HG03439 (cell line): ENCODE measurements at regions not wholly inside any gene's neighbourhood (a gene's known extent, or its start where the extent isn't known, plus 50 kb on each side); places are given as distances from the start of the nearest gene placed in this dataset.
A peak's percentile ranks its signal among the peaks of the same experiment; 100 is the strongest.

Experiments
- ATAC-seq: cut with Tn5 transposase; IDR thresholded peaks from one replicate; pipeline ENCODE4 v1.9.1; 2021; ENCODE audit warnings: mild to moderate bottlenecking, moderate library complexity; ENCODE audit not compliant: unreplicated experiment

- no peak for ATAC-seq
Measured at GRCh38 chr2:64220894-64221617, 76.8 kb upstream of the PELI1 start.

- no peak for ATAC-seq
Measured at GRCh38 chr2:64221935-64222334, 77.7 kb upstream of the PELI1 start.

DNA sequence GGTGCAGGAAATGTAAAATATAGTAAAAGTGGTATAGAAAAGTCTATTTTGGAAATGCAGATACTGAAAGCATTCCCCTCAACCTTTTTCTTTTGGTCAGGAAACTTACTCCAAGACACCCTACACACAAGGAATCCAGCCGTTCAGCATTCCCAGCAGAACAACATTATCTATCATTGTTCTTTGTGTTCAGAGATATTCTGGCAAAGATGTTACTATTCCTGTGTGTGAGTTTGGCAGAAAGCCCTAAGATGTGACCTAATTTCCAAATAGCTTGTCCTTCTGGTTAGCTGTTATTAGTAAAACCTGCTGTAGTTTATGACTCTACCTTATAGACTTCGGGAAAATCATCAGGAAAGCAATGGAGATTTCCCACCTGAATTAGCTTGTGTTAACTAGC is 78.1 kb upstream of the PELI1 start:
- ATAC-seq: no peak

- no peak for ATAC-seq
Measured at GRCh38 chr2:64223055-64223454, 78.8 kb upstream of the PELI1 start.

DNA sequence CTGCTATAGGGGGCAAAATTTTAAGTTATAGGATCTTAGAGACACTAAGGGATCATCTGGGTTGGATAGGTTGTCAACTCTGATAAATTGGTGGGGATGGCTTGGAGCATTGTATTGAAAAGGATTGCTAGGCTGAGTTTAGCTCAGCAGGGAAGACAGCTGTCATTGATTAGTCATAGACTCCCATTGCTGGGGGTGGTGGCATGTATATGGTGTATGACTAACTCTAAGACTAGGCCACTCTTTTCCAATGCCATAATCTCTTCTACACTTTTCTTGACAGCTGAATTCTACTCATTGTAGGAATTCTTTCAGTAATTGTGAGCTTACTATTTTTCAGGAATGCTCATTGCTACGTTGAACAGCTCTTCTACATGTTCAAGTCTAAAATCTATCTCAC is 81.3 kb upstream of the PELI1 start:
- no peak for ATAC-seq

DNA sequence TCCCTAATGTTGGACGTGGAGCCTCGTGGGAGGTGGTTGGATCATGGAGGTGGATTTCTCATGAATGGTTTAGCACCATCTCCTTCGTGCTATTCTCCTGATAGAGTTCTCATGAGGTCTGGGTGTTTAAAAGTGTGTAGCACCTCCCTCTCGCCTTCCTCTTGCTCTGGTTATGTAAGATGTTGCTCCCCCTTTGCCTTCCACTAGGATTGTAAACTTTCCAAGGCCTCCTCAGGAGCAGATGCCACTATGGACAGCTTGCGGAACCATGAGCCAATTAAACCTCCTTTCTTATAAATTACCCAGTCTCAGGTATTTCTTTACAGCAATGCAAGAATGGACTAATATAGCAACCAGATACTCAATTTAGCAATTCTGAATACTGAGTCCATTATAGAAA is 82.4 kb upstream of the PELI1 start:
- no peak for ATAC-seq

- ATAC-seq: no peak
Measured at GRCh38 chr2:64227603-64228125, 83.4 kb upstream of the PELI1 start.

DNA sequence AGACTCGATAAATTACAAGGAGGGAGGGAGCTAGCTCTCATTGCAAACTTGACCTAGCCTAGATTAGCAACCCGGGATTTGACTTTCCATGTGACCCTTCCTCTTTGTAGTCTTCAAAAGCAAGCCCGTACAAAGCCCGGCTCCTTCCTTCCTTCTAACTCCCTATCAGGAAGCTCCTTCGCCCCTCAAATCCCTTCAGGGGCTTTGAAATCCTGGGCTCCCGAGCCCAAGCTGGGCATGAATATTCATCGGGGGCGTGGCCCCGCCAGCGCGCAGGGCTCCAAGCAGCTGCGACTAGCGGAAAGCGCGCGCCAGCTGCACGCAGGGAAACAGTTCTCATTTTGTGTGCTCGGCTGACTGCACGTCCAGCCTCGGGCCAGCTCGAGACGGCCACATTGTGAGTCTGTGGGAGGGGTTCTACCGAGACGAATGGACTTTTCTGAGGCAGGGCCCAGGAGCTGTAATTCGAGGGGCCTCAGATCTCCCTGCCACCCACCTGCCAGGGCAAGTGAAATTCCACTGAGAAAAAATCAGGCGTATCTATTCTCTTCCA is 84.0 kb upstream of the PELI1 start:
- peak; percentile 85 for ATAC-seq

GRCh38 chr2:64228918-64229317 is 84.7 kb upstream of the PELI1 start:
- ATAC-seq: no peak

- ATAC-seq: no peak
Measured at GRCh38 chr2:64230540-64230939, 86.3 kb upstream of the PELI1 start.

DNA sequence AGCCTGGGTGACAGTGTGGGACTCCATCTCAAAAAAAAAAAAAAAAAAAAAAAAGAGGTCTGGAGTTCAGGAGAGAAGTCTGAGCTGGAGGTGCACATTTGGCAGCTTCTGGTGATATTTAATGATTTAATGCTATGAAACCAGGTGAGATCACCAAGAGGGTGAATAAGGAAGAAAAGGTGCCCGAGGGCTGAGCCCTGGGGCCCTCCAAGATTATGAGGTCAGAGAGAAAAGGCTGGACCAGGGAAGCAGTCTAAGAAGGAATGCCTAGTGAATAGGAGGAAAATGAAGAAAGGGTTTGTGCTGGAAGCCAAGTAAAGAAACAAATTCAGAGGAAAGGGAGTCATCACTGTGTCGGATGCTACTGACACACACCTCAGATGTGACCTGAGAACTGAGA is 88.0 kb upstream of the PELI1 start:
- no peak for ATAC-seq

DNA sequence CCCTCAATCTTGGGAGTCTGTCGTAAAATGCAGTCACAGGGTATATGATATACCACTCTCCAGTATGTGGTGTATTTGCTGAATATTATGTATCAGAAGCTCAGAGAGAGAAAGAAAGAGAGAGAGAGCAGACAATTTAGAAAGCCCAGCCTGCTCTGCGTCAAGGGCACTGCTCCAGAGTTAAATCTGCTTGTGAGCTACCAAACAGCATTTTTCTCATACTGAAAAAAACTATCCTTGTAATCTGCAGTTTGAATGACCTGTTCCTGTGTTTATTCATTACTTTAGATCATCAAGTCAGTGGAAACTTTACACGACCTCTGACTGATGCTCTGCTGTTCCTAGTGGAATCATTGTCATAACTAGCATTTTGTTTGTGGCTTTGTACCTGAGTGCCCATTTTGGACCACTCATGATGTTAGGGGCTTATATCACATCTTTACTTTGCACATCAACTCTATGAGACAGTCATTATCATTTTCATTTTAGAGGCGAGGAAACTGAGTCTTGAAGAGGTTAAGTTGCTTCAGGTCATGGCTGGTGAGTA is 89.2 kb upstream of the PELI1 start:
- ATAC-seq: no peak

DNA sequence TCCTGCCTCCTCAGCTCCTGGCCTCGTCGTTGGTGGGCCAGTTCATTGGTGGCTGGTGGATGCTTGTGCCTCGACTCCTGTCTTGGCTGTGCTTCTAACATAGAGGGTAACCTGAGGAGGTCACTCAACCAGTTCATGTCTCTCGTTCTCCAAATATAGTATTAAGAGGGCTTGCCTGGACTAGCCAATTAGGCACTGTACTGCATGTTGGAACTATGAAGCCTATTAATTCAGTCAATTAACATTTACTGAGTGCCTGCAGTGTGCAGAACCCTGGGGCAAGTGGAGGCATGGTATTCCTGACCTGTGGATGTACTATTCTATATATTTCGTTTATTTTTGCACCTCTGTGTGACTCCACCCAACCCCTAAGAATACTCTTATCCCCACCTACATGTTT is 89.9 kb upstream of the PELI1 start:
- ATAC-seq: no peak

- no peak for ATAC-seq
Measured at GRCh38 chr2:64234785-64235184, 90.6 kb upstream of the PELI1 start.

DNA sequence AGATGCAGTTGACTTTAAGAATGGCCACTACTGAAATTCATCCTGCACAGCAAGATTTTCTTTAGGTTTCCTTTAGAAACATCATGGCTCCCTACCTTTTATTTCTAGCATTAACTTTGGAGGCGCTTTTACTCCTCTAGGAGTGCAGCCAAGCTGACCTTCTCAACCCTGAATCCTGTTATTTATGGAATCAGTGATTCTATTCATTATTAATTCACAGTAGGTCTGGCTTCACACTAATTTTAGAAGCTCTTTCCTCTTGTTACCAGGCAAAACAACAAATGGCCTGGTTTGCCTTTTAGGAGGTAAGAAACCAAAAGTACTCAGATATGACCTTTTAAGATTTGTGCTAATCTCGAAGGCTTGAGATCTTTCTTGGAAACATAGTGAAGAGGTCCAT is 93.0 kb upstream of the PELI1 start:
- ATAC-seq: no peak

- no peak for ATAC-seq
Measured at GRCh38 chr2:64238799-64239198, 94.6 kb upstream of the PELI1 start.

- ATAC-seq: no peak
Measured at GRCh38 chr2:64243081-64244036, 99.1 kb upstream of the PELI1 start.

DNA sequence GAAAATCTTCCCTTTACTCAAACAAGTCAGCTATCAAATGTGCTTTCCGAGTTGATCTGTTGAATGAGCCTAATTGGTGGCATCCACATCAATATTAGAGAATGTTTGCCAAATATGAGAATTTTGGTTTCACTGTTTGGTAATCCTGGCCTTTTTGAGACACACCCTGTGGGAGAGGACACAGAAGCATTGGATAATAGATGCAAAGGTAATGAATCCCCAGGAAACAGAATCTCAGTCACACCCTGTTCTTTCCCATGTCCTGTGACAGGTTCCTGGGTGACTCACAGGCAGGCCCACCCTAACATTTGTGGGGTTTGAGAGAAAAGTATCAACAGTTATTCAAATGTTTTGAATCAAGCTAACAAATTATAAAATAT is 99.8 kb upstream of the PELI1 start:
- ATAC-seq: no peak

- ATAC-seq: no peak
Measured at GRCh38 chr2:64245631-64246030, 101.4 kb upstream of the PELI1 start.

DNA sequence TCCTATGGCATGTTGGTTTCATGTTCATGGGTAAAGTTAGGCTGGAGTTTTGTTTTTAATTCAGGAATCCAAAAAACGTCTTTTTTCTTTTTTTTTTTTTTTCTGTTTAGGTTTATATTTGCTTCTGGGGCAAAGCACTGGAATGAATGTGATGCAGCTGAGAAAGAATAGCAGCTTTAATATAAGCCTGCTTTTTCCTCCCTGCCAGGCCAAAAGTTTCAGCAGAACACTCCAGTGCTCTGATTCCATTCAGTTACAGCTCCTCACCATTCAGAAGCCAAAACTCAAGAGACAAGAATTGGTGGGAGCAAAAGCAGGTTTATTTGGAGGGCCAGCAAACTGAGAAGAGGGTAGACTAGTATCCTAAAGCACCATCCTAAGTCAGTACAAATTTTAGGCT is 102.7 kb upstream of the PELI1 start:
- ATAC-seq: no peak

DNA sequence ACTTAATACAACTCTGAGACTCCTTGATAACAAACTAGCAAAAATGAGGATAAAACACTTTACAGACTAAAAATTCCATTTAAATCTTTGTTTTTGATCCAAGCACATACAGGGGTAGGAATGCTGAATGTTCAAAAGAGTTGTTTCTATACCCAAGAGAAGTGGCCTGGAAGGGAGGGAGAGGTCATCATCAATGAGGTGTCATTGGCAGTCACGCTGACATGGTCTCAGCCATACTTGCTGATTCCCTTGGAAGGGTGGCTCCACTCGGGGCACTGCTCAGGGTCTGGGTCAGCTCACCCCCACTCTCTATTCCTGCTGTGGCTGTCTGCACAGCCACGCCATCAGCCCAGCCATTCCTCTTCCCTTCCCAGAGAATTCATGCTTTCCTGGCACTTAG is 105.2 kb upstream of the PELI1 start:
- no peak for ATAC-seq
